ENCODE measurements at regions not wholly inside any gene's neighbourhood (a gene's known extent, or its start where the extent isn't known, plus 50 kb on each side); places are given as distances from the start of the nearest gene placed in this dataset.

DNA sequence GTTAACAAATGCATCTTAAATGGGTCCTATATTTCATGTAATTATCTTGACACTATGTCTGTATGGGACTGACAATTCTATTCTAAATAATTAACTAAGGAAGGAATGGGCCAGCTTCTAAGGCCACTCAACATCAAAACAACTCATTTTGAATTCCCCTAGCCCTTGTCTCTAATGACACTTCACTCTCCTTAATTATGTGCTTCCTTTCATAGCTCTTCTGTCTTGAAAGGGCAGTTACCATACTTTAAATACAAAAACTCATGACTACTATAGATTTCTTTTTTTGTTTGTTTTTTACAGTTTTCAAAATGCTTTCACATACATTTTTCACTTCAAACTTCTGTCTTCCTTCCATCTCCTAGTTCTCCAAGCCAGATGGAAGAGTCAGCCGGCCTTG is 126.1 kb upstream of the CHODL start:
- TF ChIP-seq, protein P1, sequence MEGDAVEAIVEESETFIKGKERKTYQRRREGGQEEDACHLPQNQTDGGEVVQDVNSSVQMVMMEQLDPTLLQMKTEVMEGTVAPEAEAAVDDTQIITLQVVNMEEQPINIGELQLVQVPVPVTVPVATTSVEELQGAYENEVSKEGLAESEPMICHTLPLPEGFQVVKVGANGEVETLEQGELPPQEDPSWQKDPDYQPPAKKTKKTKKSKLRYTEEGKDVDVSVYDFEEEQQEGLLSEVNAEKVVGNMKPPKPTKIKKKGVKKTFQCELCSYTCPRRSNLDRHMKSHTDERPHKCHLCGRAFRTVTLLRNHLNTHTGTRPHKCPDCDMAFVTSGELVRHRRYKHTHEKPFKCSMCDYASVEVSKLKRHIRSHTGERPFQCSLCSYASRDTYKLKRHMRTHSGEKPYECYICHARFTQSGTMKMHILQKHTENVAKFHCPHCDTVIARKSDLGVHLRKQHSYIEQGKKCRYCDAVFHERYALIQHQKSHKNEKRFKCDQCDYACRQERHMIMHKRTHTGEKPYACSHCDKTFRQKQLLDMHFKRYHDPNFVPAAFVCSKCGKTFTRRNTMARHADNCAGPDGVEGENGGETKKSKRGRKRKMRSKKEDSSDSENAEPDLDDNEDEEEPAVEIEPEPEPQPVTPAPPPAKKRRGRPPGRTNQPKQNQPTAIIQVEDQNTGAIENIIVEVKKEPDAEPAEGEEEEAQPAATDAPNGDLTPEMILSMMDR (IDR thresholded peaks at IDR 0.05), result no peak
- TF ChIP-seq, protein P2, sequence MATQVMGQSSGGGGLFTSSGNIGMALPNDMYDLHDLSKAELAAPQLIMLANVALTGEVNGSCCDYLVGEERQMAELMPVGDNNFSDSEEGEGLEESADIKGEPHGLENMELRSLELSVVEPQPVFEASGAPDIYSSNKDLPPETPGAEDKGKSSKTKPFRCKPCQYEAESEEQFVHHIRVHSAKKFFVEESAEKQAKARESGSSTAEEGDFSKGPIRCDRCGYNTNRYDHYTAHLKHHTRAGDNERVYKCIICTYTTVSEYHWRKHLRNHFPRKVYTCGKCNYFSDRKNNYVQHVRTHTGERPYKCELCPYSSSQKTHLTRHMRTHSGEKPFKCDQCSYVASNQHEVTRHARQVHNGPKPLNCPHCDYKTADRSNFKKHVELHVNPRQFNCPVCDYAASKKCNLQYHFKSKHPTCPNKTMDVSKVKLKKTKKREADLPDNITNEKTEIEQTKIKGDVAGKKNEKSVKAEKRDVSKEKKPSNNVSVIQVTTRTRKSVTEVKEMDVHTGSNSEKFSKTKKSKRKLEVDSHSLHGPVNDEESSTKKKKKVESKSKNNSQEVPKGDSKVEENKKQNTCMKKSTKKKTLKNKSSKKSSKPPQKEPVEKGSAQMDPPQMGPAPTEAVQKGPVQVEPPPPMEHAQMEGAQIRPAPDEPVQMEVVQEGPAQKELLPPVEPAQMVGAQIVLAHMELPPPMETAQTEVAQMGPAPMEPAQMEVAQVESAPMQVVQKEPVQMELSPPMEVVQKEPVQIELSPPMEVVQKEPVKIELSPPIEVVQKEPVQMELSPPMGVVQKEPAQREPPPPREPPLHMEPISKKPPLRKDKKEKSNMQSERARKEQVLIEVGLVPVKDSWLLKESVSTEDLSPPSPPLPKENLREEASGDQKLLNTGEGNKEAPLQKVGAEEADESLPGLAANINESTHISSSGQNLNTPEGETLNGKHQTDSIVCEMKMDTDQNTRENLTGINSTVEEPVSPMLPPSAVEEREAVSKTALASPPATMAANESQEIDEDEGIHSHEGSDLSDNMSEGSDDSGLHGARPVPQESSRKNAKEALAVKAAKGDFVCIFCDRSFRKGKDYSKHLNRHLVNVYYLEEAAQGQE (IDR thresholded peaks at IDR 0.05; ENCODE audit: insufficient read depth in 1 of 2, low read depth in 2 of 2, low read length in 1 of 2), result no peak
- TF ChIP-seq TCF7L2 (IDR thresholded peaks at IDR 0.05; ENCODE audit: low read depth, low read length), result no peak
